ENCODE measurements at regions not wholly inside any gene's neighbourhood (a gene's known extent, or its start where the extent isn't known, plus 50 kb on each side); places are given as distances from the start of the nearest gene placed in this dataset.

DNA sequence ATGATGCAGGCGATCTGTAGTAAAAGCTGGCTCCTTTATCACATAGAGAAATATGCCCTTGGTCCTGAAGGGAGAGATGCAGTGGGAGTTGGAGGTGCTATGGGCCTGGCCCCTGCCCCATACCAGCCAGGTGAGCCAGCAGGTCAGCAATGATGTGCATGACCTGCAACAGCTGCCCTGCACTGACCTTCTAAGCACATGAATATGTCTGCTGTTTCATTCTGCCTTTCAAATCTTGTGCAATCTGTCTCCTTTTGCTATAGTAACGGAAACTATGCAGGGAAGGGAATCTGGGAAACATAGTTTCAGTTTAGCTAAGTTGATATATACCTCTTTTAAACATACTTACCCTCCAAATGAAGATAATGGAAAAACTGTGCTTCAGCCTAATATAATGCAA is 235.2 kb downstream of the TDRD15 start:
- Histone ChIP-seq H3K9me3 (no peaks in the 10 kb centered on the region), H3K4me1 (no peaks in the 10 kb centered on the region), H3K36me3 (no peaks in the 10 kb centered on the region), H3K27me3 (no peaks in the 10 kb centered on the region), H3K27ac (no peak overlapping the region), H3K4me3 (no peak overlapping the region)
- intact Hi-C loops (cut with DNase I), result no loop called here
- TF ChIP-seq, protein P1, sequence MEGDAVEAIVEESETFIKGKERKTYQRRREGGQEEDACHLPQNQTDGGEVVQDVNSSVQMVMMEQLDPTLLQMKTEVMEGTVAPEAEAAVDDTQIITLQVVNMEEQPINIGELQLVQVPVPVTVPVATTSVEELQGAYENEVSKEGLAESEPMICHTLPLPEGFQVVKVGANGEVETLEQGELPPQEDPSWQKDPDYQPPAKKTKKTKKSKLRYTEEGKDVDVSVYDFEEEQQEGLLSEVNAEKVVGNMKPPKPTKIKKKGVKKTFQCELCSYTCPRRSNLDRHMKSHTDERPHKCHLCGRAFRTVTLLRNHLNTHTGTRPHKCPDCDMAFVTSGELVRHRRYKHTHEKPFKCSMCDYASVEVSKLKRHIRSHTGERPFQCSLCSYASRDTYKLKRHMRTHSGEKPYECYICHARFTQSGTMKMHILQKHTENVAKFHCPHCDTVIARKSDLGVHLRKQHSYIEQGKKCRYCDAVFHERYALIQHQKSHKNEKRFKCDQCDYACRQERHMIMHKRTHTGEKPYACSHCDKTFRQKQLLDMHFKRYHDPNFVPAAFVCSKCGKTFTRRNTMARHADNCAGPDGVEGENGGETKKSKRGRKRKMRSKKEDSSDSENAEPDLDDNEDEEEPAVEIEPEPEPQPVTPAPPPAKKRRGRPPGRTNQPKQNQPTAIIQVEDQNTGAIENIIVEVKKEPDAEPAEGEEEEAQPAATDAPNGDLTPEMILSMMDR (IDR thresholded peaks at IDR 0.05), result no peak
- ATAC-seq (no peak), DNase-seq (peak in 1 of 4 donors; percentile 30)

DNA sequence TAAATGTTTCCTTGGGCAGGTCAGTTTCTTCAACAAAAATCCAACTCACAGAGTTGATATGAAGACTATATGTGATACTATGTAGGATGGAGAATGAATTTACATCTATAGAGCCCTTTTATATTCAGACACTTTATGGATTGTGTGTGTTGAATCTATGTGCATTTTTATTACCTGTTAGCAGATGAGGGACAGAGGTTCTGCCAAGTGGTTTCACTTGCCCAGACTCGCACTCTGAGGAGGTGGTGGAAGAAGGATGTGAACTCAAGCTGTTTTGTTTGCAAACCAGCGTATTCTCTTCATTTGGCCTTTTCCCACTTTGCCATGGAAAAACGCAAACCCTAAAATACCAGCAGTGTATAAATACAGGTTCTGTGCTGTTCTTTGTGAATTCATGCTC is 237.6 kb downstream of the TDRD15 start:
- no peaks in the 10 kb centered on the region for H3K4me1 ChIP-seq
- H3K27me3 ChIP-seq, result no peaks in the 10 kb centered on the region
- H3K9me3 ChIP-seq, result no peaks in the 10 kb centered on the region
- no peaks in the 10 kb centered on the region for H3K36me3 ChIP-seq
- ATAC-seq (no peak), DNase-seq (peak in 2 of 4 donors; percentile 45 to 48)
- H3K27ac ChIP-seq, result no peak overlapping the region
- no peak overlapping the region for H3K4me3 ChIP-seq
- intact Hi-C loops (cut with DNase I), result no loop called here
- TF ChIP-seq, protein P1 (IDR thresholded peaks at IDR 0.05), result no peak

DNA sequence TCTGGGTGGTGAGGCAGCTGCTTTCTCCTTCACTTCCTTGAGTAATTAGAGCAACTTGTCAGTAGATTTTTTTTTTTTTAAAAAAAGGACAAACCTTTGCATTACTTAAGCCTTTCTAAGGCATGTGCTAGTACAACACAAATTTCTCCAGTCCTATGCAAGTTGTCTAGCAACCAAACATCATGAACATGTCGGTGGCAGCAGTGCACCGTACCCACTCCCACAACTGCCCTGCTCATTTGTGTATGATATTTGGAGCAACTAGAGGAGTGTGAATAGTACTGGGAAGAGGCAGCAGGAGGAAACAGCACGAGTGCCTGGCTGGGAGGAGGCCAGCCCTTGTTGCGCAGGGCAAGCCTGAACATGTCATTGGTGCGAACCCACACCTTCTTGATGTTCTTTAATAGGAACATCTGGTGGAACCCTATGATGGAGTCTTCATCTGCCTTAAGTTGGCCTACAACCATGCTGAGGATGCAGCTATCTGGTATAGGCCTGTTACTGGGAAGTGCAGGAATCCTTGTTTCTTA is 238.3 kb downstream of the TDRD15 start:
- H3K9me3 ChIP-seq, result no peaks in the 10 kb centered on the region
- intact Hi-C loops (cut with DNase I), result no loop called here
- H3K27ac ChIP-seq, result no peak overlapping the region
- H3K4me3 ChIP-seq, result no peak overlapping the region
- no peak for ATAC-seq
- H3K36me3 ChIP-seq, result no peaks in the 10 kb centered on the region
- DNase-seq, result no peak
- no peaks in the 10 kb centered on the region for H3K27me3 ChIP-seq
- TF ChIP-seq, protein P1 (IDR thresholded peaks at IDR 0.05), result no peak
- no peaks in the 10 kb centered on the region for H3K4me1 ChIP-seq

DNA sequence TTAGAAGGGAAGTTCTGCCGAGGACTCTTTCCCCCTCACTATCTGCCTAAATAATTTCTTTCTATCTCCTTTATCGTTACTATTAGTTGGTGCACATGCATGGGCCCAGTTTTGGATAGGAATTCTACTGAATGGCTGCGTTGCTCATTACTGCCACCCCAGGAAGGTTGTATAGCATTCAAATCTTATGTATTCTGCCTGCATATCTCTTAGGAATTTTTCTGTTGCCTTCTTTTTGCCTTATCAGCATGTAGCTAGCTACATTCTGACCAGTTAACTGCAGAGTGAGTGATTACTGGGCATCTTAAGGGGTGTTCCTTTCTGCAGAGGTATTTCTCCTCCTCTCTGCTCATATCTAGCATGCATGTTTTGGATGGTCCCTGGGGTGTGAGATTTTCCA is 239.6 kb downstream of the TDRD15 start:
- no peaks in the 10 kb centered on the region for H3K4me1 ChIP-seq
- H3K27ac ChIP-seq, result no peak overlapping the region
- TF ChIP-seq, protein P1 (IDR thresholded peaks at IDR 0.05), result no peak
- intact Hi-C loops (cut with DNase I), result no loop called here
- no peaks in the 10 kb centered on the region for H3K9me3 ChIP-seq
- H3K4me3 ChIP-seq, result no peak overlapping the region
- H3K36me3 ChIP-seq, result no peaks in the 10 kb centered on the region
- DNase-seq (no peak), ATAC-seq (no peak)
- no peaks in the 10 kb centered on the region for H3K27me3 ChIP-seq

DNA sequence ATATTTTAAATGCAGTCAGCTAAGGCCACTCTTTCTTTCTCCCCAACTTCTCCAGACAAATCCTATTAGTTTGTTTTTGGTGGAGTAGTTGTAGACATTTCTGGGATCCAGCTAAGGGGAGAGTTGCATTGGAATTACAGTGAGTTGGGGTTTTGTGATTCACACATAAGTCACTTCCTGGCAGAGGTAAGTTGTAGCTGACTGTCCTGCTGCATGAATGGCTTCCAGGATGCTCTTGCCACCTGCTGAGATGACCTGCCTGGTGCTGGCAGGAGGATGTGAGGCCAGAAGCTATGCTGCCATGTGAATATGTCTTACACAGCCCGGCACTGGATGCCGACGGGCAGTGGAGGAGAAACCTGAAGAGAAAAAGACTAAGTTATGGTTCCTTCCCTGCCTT is 243.7 kb downstream of the TDRD15 start:
- no peaks in the 10 kb centered on the region for H3K9me3 ChIP-seq
- no peak overlapping the region for H3K4me3 ChIP-seq
- no peak overlapping the region for H3K27ac ChIP-seq
- TF ChIP-seq, protein P1 (IDR thresholded peaks at IDR 0.05), result no peak
- H3K4me1 ChIP-seq, result no peaks in the 10 kb centered on the region
- H3K27me3 ChIP-seq, result no peaks in the 10 kb centered on the region
- no peak for ATAC-seq
- no peak for DNase-seq
- intact Hi-C loops (cut with DNase I), result no loop called here
- H3K36me3 ChIP-seq, result no peaks in the 10 kb centered on the region
